GM19240 (cell line): ENCODE measurements at regions not wholly inside any gene's neighbourhood (a gene's known extent, or its start where the extent isn't known, plus 50 kb on each side); places are given as distances from the start of the nearest gene placed in this dataset.
"Not testable (repeated sequence)": the region's sequence is repeated elsewhere in the genome, so short reads cannot be mapped to it uniquely, and the experiment has no call there.

Experiments
- DNase-seq: peaks from one replicate; pipeline ENCODE4 v3.0.0; 2011; ENCODE audit warnings: low spot score; ENCODE audit not compliant: insufficient read length

DNA sequence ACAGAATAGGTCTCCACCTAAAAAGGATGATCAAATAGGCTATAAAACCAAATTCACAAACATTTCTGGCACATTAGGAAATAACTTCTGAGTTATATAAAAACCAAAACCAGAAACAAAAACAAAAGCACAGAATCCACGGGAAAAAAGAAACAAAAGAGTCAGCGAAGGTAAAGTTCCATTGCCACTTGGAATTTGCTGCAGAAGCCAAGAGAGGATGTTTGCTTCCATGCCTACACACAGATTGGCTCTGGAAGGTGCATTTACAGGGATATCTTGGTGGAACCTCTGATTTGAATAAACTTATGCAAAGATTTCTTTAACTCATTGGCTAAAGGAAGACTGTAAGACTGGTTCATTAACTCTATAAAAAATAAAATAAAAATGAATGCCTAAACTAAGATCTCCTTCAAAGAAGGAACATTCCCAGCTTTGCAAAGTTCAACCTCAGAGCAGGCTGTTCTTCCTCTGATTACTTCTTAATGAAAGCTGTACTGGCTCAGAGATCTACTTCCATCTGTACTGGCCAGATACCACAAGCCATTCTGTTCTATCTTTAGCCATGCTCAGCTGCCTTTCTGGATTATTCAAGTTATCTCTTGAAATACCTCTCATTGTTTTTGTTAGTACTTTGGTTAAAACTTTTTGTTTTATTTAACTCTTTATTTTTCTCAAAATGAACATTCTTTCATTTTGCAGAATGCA lies 537.5 kb upstream of the CCDC54 start:
- no peak for DNase-seq

DNA sequence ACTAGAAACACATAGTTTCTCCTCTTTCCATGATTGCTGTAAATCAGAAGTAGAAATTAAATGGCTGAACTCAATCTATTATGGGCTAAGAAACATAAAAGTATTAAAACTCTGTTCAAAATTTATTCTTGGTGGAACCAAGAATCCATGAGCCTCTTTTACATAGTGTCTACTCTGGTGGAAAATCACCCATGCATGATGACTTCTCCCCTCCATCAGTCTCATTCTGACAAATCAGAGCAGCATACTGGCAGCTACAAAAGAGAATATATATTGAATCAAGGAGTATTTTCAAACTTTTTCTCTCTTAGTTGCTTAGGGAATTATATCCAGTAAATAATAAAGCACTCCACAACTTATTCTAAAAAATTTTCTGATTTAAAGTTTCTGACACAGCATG lies 536.9 kb upstream of the CCDC54 start:
- no peak for DNase-seq

DNA sequence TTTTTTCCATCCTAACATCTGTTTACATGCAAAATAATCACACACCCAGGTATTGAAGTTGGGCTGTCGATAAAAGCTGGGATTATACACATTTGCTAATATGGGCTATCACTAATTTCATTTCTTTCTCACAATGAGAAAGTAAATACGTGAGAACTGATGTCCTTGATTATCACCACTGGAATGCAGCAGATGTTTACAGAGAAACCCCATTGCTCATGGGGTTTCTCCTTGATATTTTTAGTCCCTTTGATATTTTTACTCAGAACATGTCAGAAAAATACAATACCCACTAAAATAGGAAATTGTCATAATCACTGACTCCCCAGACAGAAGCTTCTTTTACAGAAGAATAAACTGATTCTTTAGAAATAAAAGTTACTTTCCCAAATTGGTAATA lies 535.1 kb upstream of the CCDC54 start:
- no peak for DNase-seq

DNA sequence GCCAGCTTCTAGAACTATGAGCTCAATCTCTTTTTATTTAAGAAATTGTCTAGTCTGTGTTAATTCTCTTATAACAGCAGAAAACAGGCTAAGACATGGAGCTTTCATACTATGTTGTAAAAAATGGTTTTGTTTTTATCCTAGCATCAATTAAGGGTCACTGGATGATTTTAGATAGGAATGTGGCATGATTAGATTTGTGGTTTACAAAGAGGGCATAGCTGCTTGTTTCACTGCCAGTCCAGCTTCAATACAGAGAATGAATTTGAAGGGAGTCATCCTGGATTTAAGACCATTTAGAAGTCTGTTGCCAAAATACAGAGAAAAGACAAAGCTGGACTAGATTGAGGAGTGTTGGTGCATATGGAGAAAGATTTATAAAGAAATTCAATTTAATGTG lies 532.6 kb upstream of the CCDC54 start:
- DNase-seq = no peak

DNA sequence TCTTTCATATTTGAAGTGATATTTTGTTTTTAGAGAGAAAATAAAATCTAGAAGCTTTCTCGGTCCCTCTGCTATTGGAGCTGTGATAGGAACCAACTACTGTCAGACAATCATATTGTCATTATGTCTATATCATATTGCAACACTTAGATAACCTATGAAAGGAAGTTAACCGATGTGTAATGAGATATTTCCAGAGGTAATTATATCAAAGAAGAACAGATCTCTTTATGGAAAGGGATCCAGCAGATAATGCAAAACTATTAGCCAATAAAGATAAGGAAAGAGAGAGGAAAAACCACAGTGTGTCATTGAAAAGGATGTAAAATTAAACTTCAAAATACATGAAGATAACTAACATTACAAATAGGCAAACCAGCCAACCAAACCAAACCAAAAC lies 529.1 kb upstream of the CCDC54 start:
- DNase-seq = no peak

DNA sequence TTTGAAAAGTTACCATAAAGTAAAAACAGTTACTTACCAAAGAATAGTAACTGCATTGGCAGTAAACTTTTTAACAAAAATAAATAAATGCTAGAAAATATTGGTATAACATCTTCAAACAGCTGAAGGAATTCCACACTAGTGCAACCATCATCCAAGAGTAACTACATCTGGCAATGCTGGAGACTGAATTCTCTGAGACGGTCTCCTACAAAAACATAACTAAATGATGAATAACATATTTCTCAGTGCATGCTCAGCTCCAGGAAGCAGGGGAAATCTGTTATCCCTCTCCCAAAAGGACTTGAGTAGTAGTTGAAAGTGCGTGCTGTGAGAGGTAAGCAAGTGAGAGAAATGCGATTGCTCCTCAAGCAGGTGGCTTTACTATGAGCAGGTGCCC lies 526.8 kb upstream of the CCDC54 start:
- no peak for DNase-seq

DNA sequence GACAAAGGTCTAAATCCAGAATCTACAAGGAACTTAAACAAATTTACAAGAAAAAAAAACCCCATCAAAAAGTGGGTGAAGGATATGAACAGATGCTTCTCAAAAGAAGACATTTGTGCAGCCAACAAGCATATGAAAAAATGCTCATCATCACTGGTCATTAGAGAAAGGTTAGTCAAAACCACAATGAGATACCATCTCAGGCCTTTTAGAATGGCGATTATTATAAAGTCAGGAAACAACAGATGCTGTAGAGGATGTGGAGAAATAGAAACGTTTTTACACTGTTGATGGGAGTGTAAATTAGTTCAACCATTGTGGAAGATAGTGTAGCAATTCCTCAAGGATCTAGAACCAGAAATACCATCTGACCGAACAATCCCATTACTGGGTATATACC lies 518.9 kb upstream of the CCDC54 start:
- not testable (repeated sequence) for DNase-seq

DNA sequence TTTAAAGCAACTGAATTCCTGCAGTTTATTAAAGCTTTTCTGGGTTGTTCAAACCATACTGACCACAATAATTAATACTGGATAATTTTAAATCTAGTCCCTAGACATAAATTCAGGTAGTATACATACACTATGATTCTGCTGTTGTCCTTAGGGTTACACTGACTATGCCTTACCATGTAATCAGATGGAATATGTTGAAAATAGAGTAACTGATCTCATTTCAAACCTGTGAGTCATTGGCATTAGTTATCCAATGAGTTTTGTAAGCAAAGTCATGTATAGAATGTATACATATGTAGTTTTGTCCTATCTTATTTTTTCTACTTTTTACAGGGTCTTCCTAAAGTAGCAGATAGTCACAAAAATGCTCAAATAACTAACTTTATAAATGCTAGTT lies 517.1 kb upstream of the CCDC54 start:
- DNase-seq = no peak

DNA sequence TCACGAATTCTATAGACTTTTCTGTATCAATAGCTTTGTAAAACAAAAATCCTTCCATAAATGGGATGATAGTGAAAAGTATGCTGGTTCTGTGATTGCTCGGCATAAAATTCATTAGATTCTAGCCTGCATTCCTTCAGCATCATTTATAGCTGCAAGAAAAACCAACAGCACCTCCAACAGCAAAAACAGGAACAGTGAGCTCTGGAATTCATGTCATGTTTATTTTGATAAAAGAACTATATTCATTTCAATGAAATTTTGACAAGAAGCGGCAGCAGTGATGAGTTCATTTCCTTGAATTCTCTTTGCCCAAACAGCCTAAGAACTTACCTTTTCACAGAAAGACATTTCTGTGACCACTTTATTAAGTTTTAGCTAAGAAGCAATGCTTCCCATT lies 515.2 kb upstream of the CCDC54 start:
- no peak for DNase-seq

DNA sequence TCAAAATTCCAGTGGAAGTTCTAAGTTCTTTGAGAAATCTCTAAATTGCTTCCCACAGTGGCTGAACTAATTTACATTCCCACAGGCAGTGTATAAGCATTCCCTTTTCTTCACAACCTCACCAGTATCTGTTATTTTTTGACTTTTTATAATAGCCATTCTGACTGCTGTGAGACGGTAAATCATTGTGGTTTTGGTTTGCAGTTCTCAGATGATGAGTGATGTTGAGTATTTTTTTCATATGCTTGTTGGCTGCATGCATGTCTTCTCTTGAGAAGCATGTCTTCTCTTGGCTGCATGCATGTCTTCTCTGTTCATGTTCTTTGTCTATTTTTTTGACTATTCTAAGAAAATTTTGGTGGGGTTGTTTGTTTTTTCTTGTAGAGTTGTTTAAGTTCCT lies 499.6 kb upstream of the CCDC54 start:
- no peak for DNase-seq

DNA sequence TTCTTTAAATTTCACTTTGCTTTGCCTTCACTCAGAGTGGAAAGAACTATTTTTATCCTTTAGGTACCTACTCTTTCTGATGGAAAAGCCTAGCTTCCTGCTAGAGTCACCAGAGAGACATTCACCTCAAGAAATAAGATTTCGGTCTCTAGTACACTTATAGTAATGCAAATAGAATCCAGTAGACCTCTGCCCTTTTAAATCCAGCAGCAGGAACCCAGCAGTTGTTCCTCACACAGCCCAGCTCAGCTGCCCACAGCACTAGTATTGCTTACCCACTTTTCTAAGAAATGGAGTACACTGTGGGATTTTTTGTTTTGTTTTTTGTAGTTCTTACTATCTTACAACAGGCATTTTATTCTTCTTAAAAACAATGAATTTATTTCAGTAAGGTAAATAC lies 497.0 kb upstream of the CCDC54 start:
- no peak for DNase-seq

DNA sequence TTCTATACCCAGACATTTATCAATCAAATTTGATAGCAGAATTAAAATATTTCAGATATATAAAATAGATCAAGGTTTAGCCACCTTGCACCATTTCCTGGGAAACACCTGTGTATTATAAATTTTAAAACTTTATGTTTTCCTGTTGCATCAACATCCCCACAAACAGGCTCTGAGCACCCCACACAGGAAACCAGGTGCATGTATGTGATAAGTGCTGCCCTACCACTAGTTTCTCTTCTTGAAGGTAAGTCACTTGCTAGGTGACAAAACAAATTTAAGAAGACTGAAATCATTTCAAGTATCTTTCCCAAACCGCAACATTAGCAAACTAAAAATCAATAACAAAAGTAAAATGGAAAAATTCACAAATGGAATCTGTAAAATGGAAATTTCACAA lies 496.1 kb upstream of the CCDC54 start:
- DNase-seq = no peak

DNA sequence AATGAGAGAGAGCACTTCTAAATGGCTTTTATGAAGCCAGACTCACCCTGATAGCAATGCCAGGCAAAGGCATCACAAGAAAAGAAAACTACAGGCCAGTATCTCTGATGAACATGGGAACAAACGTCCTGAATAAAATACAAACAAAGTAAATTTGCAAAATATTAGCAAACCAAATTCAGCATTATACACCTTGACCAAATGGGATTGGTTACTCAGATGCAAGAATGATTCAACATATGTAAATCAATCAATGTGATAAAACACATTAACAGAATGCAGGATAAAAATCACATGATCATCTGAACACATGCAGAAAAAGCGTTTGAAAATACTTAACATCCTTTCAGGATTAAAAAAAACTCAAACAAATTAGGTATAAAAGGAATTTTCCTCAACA lies 494.9 kb upstream of the CCDC54 start:
- no peak for DNase-seq

DNA sequence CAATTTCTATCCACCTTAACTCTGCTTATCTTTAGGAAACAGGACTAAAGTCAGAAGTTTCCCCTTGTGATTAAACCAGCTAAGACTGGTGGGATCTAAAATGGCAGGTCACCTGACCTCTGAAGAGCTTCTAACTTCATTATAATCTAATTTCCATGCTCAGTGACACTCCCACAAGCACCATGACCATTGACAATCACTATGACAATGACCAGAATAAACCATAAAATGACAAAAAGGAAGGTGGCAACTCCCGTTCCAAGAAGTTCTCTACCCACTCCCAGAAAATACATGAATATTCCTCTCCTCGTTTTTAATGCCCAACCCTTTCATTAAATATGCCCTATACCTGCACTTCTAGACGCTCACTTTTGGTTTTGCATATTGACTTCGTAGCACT lies 471.2 kb upstream of the CCDC54 start:
- no peak for DNase-seq

DNA sequence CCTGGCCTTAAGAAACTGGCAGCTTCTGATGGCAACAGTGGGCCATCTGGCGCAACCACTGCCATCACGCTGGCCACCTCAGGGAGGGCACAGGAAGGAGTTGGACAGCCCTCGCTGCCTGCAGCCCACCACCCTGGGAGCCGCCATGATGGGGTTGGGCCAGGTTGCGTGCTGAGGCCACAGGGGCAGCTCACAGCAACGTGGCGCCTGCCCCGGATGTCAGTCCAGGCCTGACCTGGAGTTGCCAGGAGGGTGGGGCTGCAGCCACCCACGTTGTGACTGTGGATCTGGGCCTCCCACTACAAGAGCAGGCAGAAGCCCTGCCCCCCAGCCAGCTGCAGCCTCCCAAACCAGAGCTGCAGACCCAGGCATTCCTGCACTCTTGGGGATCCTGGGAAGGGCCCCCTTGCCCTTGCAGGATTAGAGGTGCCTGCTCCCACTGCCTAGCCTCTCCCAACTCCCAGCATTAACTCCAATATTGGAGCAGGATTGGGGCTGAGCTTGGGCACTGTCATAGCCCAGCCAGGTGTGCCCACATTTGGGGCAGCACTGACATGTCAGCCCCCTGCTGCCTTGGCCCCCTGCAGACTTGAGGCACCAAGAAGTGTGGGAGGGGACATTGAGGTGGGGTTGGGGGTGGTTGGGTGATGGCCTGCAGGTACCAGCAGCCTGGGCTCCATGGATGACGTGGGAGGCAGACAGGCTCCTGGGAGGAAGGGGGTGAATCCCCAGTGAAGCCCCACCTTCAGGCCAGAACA lies 468.9 kb upstream of the CCDC54 start:
- no peak for DNase-seq

DNA sequence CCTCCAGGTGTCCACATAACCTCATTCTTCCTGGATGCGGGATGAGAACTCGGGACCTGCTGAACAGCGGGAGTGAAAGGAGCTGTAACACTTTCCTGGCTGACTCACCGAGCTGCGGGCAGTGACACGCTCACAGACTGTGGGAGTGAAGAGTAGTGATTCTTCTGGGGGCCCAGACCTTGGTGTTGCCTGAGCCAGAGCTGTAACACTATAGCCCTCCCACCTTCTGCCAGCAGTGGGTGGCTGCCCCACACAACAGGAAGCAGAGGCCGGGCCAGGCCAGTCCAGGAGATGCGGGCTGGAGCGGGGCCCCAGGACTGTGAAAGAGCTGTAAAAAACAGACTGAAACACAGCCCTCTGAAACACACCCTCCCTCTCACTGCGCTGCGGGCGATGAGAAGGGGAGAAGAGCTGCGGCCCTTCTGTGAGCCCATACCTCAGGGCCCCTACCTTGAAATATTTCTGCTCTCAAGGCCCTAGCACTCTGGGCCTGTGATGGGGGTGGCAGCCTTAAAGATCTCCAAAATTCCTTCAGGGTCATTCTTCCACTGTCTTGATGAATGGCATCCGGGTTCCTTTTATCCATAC lies 464.0 kb upstream of the CCDC54 start:
- no peak for DNase-seq

DNA sequence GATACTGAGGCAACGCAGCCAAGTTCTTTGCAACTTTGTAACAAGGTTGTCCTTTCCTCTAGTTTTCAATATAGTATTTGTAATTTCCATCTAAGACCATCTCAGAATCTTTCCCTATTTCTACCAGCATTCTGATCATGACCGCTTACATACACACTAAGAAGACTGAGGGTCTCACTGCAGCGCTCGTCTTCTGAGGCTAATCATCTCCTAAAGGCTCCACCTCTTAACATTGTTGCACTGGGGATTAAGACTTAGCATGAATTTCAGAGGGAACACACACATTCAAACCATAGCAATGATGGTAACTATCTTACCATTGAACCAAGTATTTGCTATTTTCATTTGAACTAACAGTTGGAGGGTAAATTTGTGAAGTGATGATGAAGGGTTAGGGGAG lies 463.3 kb upstream of the CCDC54 start:
- DNase-seq = no peak

DNA sequence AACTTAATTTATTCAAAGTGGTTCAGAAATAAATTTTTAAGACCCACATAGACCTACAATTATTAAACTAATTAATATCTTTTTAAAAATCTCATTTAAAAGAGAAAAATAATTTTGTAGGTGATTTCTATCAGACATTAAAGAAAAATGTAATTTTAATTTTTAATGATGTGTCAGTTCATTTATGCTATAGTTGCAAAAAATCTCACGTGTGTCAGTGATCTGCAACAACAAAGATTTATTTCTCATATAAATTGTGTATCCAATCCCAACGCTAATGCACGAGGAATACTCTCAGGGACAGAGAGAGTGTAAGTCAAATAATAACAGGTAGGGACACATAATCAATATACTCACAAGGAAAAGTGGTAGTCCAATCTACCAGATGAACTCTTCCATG lies 456.6 kb upstream of the CCDC54 start:
- DNase-seq = no peak

DNA sequence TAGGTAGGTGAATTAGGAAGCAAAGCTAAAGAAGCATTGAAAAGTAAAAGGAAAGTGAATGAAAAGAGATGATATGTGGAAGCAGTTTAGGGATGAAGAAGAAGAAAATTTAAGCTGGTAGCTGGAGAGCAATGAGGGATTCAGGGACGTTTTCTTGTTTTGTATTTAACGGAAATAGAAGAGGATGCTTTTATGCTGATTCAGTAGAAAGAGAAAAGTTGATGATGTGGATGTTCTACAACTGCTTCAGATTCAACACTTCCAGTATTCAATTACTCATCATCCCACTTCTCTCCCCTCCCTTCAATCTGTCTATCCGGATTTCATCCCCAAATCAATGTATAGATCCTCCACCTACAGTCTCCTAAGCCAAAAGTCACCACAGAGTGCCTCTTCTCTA lies 448.2 kb upstream of the CCDC54 start:
- DNase-seq = no peak

DNA sequence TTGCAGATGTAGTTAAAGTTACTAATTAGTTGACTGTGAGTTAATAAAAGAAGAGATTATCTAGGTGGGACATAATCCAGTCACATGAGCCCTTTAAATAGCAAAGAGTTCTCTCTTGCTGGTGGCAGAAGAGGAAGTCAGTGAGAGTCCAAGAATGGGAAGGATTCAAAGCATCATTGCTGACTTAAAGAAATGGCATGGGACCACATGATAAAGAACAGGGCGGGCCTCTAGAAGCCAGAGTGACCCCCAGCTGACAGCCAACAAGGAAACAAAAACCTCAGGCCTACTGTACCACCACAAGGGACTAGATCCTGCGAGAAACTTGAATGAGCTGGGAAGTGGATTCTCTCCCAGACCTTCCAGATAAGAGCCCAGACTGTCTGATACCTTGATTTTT lies 447.2 kb upstream of the CCDC54 start:
- DNase-seq = no peak

DNA sequence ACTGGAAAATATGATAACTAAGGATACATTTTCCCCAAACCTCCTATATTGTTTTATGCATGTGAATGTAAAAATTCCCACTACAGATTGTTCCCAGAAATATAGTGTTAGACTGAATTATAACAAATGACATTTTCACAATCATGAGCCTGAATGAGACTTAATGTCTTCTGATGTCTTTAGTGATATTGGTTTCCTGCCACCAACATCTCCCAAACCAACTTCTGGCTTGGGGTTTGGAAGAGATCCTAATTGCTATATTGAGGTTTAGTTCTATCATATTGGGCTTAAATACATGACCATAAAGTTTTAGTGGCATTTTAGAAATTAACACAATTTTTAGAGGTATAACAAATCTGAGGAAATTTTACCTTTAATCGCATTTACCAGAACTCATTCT lies 445.3 kb upstream of the CCDC54 start:
- no peak for DNase-seq

DNA sequence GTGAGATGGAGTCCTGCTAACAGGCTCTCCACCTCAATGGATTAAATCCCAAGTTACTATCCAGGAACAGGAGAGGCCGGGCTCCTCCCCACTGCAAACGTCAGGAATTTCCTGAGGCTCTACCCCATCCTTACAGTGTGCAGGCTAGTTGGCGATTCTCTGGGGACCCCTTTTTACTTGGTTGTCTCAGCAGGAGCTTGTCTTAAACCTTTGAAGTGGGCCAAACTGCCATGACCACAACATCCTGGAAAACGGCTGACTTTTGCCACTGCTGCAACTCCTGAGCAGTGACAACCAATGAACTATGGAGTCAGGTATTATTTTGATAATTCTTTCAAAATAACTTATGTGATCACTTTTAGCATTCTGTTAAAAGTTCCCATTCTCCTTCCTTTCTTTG lies 440.9 kb upstream of the CCDC54 start:
- no peak for DNase-seq

DNA sequence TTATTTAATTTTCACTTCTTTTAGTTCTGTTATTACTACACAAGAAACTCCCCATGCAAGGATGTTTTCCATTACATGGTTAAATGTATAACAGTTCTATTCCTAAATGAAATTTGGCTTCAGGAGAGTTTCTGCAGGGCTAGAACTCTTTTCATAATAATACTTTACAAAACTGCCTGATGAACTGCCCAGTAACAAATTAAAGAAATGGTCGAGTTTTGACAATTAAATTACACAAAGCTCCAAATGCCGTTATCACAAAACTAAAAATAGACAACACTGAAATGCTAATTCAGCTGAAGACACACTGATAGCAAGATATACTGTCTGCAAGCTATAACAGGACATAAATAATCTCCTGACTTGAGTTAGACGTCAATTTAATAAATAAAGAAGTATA lies 435.2 kb upstream of the CCDC54 start:
- DNase-seq = no peak
